SK-N-SH treated with all-trans-retinoic acid at 6 μM for 48 hours (cell line): ENCODE measurements at regions not wholly inside any gene's neighbourhood (a gene's known extent, or its start where the extent isn't known, plus 50 kb on each side); places are given as distances from the start of the nearest gene placed in this dataset.

Experiments
- ATAC-seq: fragments of 200-7000 bp; cut with Tn5 transposase; 3 replicates; pipeline ENCODE4 v1.9.1; 2020; ENCODE audit warnings: mild to moderate bottlenecking, moderate library complexity
- ARNTL ChIP-seq: fragments of 450-650 bp; formaldehyde crosslinking; IDR thresholded peaks from 2 replicates; pipeline ENCODE4 v1.5.0; 2020; ENCODE audit warnings: low read depth, mild to moderate bottlenecking, moderate library complexity, borderline replicate concordance
- BACH2 ChIP-seq: fragments of 250-450 bp; sonication (Bioruptor Pico); IDR thresholded peaks from 2 replicates; pipeline ENCODE4 v1.9.0; 2021; ENCODE audit warnings: mild to moderate bottlenecking, borderline replicate concordance
- CREB5 ChIP-seq: fragments of 250-450 bp; sonication (Bioruptor Pico); IDR thresholded peaks from 2 replicates; pipeline ENCODE4 v1.5.1; 2020; ENCODE audit warnings: low read depth, mild to moderate bottlenecking, moderate library complexity
- CSDC2 ChIP-seq: fragments of 250-450 bp; sonication (Bioruptor Pico); IDR thresholded peaks from 2 replicates; pipeline ENCODE4 v1.5.0; 2020; ENCODE audit warnings: mild to moderate bottlenecking, moderate library complexity
- CSRNP3 ChIP-seq: fragments of 250-450 bp; sonication (Bioruptor Pico); IDR thresholded peaks from 2 replicates; pipeline ENCODE4 v1.5.1; 2021; ENCODE audit warnings: mild to moderate bottlenecking, moderate library complexity
- ESRRG ChIP-seq: fragments of 250-450 bp; sonication (Bioruptor Pico); IDR thresholded peaks from 2 replicates; pipeline ENCODE4 v1.6.1; 2021; ENCODE audit warnings: mild to moderate bottlenecking
- GLIS3 ChIP-seq: fragments of 250-450 bp; sonication (Bioruptor Pico); IDR thresholded peaks from 2 replicates; pipeline ENCODE4 v1.5.0; 2020; ENCODE audit warnings: mild to moderate bottlenecking, moderate library complexity
- ISL1 ChIP-seq: fragments of 250-450 bp; sonication (Bioruptor Pico); IDR thresholded peaks from 2 replicates; pipeline ENCODE4 v2.1.2; 2022; ENCODE audit warnings: mild to moderate bottlenecking, moderate library complexity
- PATZ1 ChIP-seq: fragments of 250-450 bp; sonication (Bioruptor Pico); IDR thresholded peaks from 2 replicates; pipeline ENCODE4 v1.8.0; 2020; ENCODE audit warnings: mild to moderate bottlenecking, moderate library complexity, borderline replicate concordance
- POU6F1 ChIP-seq: fragments of 250-450 bp; sonication (Bioruptor Pico); IDR thresholded peaks from 2 replicates; pipeline ENCODE4 v1.8.0; 2021; ENCODE audit warnings: low read depth, mild to moderate bottlenecking, moderate library complexity, borderline replicate concordance
- PPARA ChIP-seq: fragments of 250-450 bp; sonication (Bioruptor Pico); IDR thresholded peaks from 2 replicates; pipeline ENCODE4 v1.5.0; 2020; ENCODE audit warnings: mild to moderate bottlenecking, borderline replicate concordance
- RARB ChIP-seq: fragments of 250-450 bp; sonication (Bioruptor Pico); IDR thresholded peaks from 2 replicates; pipeline ENCODE4 v1.8.0; 2021; ENCODE audit warnings: mild to moderate bottlenecking, moderate library complexity
- TCF4 ChIP-seq: fragments of 250-450 bp; sonication (Bioruptor Pico); IDR thresholded peaks from 2 replicates; pipeline ENCODE4 v1.8.0; 2021; ENCODE audit warnings: mild to moderate bottlenecking, moderate library complexity, borderline replicate concordance
- TOX ChIP-seq: fragments of 250-450 bp; sonication (Bioruptor Pico); IDR thresholded peaks from 2 replicates; pipeline ENCODE4 v1.8.0; 2021; ENCODE audit warnings: mild to moderate bottlenecking, moderate library complexity, borderline replicate concordance
- TSHZ2 ChIP-seq: fragments of 250-450 bp; sonication (Bioruptor Pico); IDR thresholded peaks from 2 replicates; pipeline ENCODE4 v1.5.0; 2020; ENCODE audit warnings: mild to moderate bottlenecking, moderate library complexity
- ZC3H10 ChIP-seq: fragments of 250-450 bp; sonication (Bioruptor Pico); IDR thresholded peaks from 2 replicates; pipeline ENCODE4 v1.5.1; 2021; ENCODE audit warnings: mild to moderate bottlenecking, moderate library complexity
- ZFP3 ChIP-seq: fragments of 250-450 bp; sonication (Bioruptor Pico); IDR thresholded peaks from 2 replicates; pipeline ENCODE4 v1.5.0; 2020; ENCODE audit warnings: mild to moderate bottlenecking, moderate library complexity
- ZFP30 ChIP-seq: fragments of 450-650 bp; formaldehyde crosslinking; IDR thresholded peaks from 2 replicates; pipeline ENCODE4 v1.5.0; 2022; ENCODE audit warnings: mild to moderate bottlenecking, moderate library complexity
- ZNF565 ChIP-seq: fragments of 450-650 bp; formaldehyde crosslinking; conservative IDR thresholded peaks from 2 replicates; pipeline ENCODE4 v1.5.0; 2020; ENCODE audit warnings: low read depth, mild to moderate bottlenecking, moderate library complexity
- ZNF70 ChIP-seq: fragments of 450-650 bp; formaldehyde crosslinking; IDR thresholded peaks from 2 replicates; pipeline ENCODE4 v1.5.0; 2020; ENCODE audit warnings: mild to moderate bottlenecking, moderate library complexity
- ZNF8 ChIP-seq: fragments of 450-650 bp; formaldehyde crosslinking; IDR thresholded peaks from 2 replicates; pipeline ENCODE4 v1.5.0; 2020; ENCODE audit warnings: mild to moderate bottlenecking, moderate library complexity

- no peak for ATAC-seq
- TF ChIP-seq PPARA (CRISPR knock-in tag) (no peak), ZNF565 (no peak), TCF4 (no peak), ZFP3 (CRISPR knock-in tag) (no peak), BACH2 (CRISPR knock-in tag) (no peak), ZC3H10 (no peak)
- TF ChIP-seq, all 23 proteins: peak for 0
Observed at GRCh38 chr14:39765676-39766075, 333.4 kb upstream of the FBXO33 start.

- TF ChIP-seq TCF4 (no peak), ARNTL (CRISPR knock-in tag) (no peak), CREB5 (CRISPR knock-in tag) (no peak), PPARA (CRISPR knock-in tag) (no peak), TSHZ2 (CRISPR knock-in tag) (no peak), ZFP3 (CRISPR knock-in tag) (no peak), RARB (CRISPR knock-in tag) (no peak), POU6F1 (CRISPR knock-in tag) (no peak), ZNF8 (CRISPR knock-in tag) (no peak), ISL1 (no peak), CSDC2 (CRISPR knock-in tag) (no peak), PATZ1 (CRISPR knock-in tag) (no peak), ZFP30 (no peak), ZNF70 (CRISPR knock-in tag) (no peak)
- ATAC-seq = no peak
Observed at GRCh38 chr14:39763402-39763890, 331.2 kb upstream of the FBXO33 start.

GRCh38 chr14:39762576-39763401 is 330.6 kb upstream of the FBXO33 start:
- no peak for ATAC-seq
- TF ChIP-seq TOX (CRISPR knock-in tag) (no peak), ZNF8 (CRISPR knock-in tag) (no peak), ARNTL (CRISPR knock-in tag) (no peak), ZFP30 (no peak), ZNF70 (CRISPR knock-in tag) (no peak), ZC3H10 (no peak)

- ATAC-seq = no peak
- TF ChIP-seq BACH2 (CRISPR knock-in tag) (no peak), ZNF8 (CRISPR knock-in tag) (no peak), CSRNP3 (CRISPR knock-in tag) (no peak), ESRRG (no peak), RARB (CRISPR knock-in tag) (no peak), GLIS3 (no peak)
- TF ChIP-seq, all 23 proteins: peak for 0
Observed at GRCh38 chr14:39755269-39755878, 323.1 kb upstream of the FBXO33 start.
